ENCODE measurements at regions not wholly inside any gene's neighbourhood (a gene's known extent, or its start where the extent isn't known, plus 50 kb on each side); places are given as distances from the start of the nearest gene placed in this dataset.
A peak's percentile ranks its signal among the peaks of the same experiment; 100 is the strongest.

GRCh38 chr20:59495894-59496510, 108.3 kb upstream of the PHACTR3 start:
- WGBS (ENCODE audit: extremely low coverage, insufficient read length, low lambda C conversion rate), result no CpG with 5 or more reads among the region's 12 CpGs
- Histone ChIP-seq H3K23me2 (ENCODE audit: insufficient read length, low read depth, low read length, poor library complexity, severe bottlenecking) (no peaks in the 10 kb centered on the region), H2BK20ac (ENCODE audit: low read depth, low read length, poor library complexity, severe bottlenecking) (no peak overlapping the region), H3K79me1 (ENCODE audit: insufficient read depth, low read depth, low read length, poor library complexity, severe bottlenecking) (no peaks in the 10 kb centered on the region), H3K18ac (ENCODE audit: insufficient read length, low read depth, low read length) (no peak overlapping the region), H3K4ac (ENCODE audit: low read depth, low read length) (no peak overlapping the region), H2BK15ac (ENCODE audit: low read depth, low read length) (no peak overlapping the region), H3K4me1 (ENCODE audit: insufficient read depth, low read length) (no peaks in the 10 kb centered on the region), H2BK5ac (ENCODE audit: insufficient read length, low read length) (no peak overlapping the region), H2BK120ac (ENCODE audit: low read depth, low read length, poor library complexity, severe bottlenecking) (no peak overlapping the region), H3K9me3 (ENCODE audit: control insufficient read depth, low read depth, low read length) (no peaks in the 10 kb centered on the region), H3K27me3 (ENCODE audit: insufficient read depth, low read length) (no peaks in the 10 kb centered on the region), H3K56ac (ENCODE audit: insufficient read length, low read depth, low read length) (no peak overlapping the region), H3K14ac (ENCODE audit: insufficient read depth, low read length) (no peak overlapping the region), H3K9ac (ENCODE audit: extremely low read depth, insufficient read length, low read length) (no peak overlapping the region), H3K79me2 (ENCODE audit: insufficient read depth, low read length) (no peaks in the 10 kb centered on the region), H2BK12ac (ENCODE audit: insufficient read length, low read depth, low read length) (no peak overlapping the region), H2AFZ (ENCODE audit: low read length) (no peak overlapping the region), H4K91ac (ENCODE audit: insufficient read length, low read depth, low read length) (no peak overlapping the region), H3K23ac (ENCODE audit: insufficient read length, low read depth, low read length) (no peak overlapping the region), H4K20me1 (ENCODE audit: control insufficient read depth, insufficient read depth, insufficient read length) (peaks cover 2% of the 10 kb centered on the region), H3T11ph (ENCODE audit: low read length) (no peak overlapping the region), H4K5ac (ENCODE audit: insufficient read length, low read depth, low read length) (no peak overlapping the region), H2AK5ac (ENCODE audit: insufficient read length, low read length) (no peak overlapping the region), H4K8ac (replicated peaks; ENCODE audit: insufficient read length, low read depth, low read length) (no peak overlapping the region), H3K27ac (ENCODE audit: insufficient read length, low read depth, low read length) (no peak overlapping the region), H3K4me2 (ENCODE audit: insufficient read depth, insufficient read length, low read length) (no peak overlapping the region)
- TF ChIP-seq CTCF (conservative IDR thresholded peaks at IDR 0.05), result peak; percentile 93
- no peak overlapping the region for H3K4me3 Mint-ChIP-seq
- peaks cover 53% of the 10 kb centered on the region for H3K27me3 Mint-ChIP-seq (ENCODE audit: low read depth)
- peaks cover 0 to 2% of the 10 kb centered on the region in 2 experiments; a peak in 1 of 4 replicates for H3K4me1 Mint-ChIP-seq
- peak; percentile 85 for DNase-seq
- H3K9me3 Mint-ChIP-seq, result peaks cover 14% of the 10 kb centered on the region in 2 experiments; a peak in 4 of 5 replicates
- no peaks in the 10 kb centered on the region for H3K36me3 Mint-ChIP-seq (ENCODE audit: insufficient read depth in 1 of 3, low read depth in 3 of 3)
- no peak overlapping the region for H3K27ac Mint-ChIP-seq

Data from H9 (cell line).